K562 (cell line): ENCODE measurements at regions not wholly inside any gene's neighbourhood (a gene's known extent, or its start where the extent isn't known, plus 50 kb on each side); places are given as distances from the start of the nearest gene placed in this dataset.

ENCODE experiments used
- ATAC-seq: fragments of 200-7000 bp; cut with Tn5 transposase; 3 replicates; pipeline ENCODE4 v1.9.1; 2020; ENCODE audit warnings: moderate library complexity
- BruUV-seq: library from RNA; stranded (reverse); fragments of 400-500 nt; replicated peaks from 2 replicates; lab custom pipeline; 2021; lab: Mats Ljungman, UMichigan
- CTCF ChIA-PET: fragments of 300-600 bp; formaldehyde crosslinking; extraction: SDS; loops from one replicate; lab custom pipeline; 2021; ENCODE audit warnings: low intra/inter-chr PET ratio; lab: Yijun Ruan, JAX
- POLR2A ChIA-PET: fragments of 300-600, 350-650 bp; sonication (Branson Sonifier 250); formaldehyde crosslinking; extraction: SDS; loops from one replicate; lab custom pipeline; 2021; ENCODE audit warnings: antibody characterized with exemption, inconsistent platforms; lab: Yijun Ruan, JAX
- DNase-seq, 4 experiments: peaks; one replicate each; pipeline versions ENCODE4 v3.0.0 to v3.0.0-alpha.2; 2011 to 2018; ENCODE audit warnings: low spot score in 3 of 4, mixed read lengths in 3 of 4; ENCODE audit errors: extremely low read depth in 1 of 4
- FAIRE-seq: peaks from 2 replicates; lab custom pipeline; 2011; peaks lifted over from hg19 to GRCh38; lab: Jason Lieb, UNC
- H2AFZ ChIP-seq: 2 replicates; pipeline ENCODE4 v1.6.0; 2011; ENCODE audit warnings: low read depth, low read length, control low read depth, inconsistent platforms
- H3K27ac ChIP-seq: fragments of 200-600 bp; 3 replicates; pipeline ENCODE4 v1.8.0; 2011; ENCODE audit warnings: low read depth, mild to moderate bottlenecking, control low read depth, inconsistent platforms, low read length, moderate library complexity, mixed read lengths; ENCODE audit errors: extremely low read depth
- H3K27me3 ChIP-seq, 2 experiments: fragments of 300-600 bp in 1 of 2; 2 replicates in 1 of 2; 3 replicates in 1 of 2; pipeline versions ENCODE4 v1.6.0 to v1.8.0; 2011; ENCODE audit warnings: inconsistent platforms in 2 of 2, low read length in 2 of 2, mild to moderate bottlenecking in 1 of 2, mixed read lengths in 1 of 2, moderate library complexity in 1 of 2; ENCODE audit not compliant: control insufficient read depth in 2 of 2, insufficient read depth in 2 of 2
- H3K36me3 ChIP-seq: fragments of 300-600 bp; 3 replicates; pipeline ENCODE4 v1.8.0; 2011; ENCODE audit warnings: mild to moderate bottlenecking, low read length, inconsistent platforms; ENCODE audit not compliant: control insufficient read depth, insufficient read depth
- H3K4me1 ChIP-seq, 2 experiments: fragments of 200-600 bp in 1 of 2; replicated peaks in 1 of 2; 2 replicates in 1 of 2; 3 replicates in 1 of 2; pipeline versions ENCODE4 v1.5.1 to v1.8.0; 2011; ENCODE audit warnings: inconsistent platforms in 2 of 2, low read length in 2 of 2, mild to moderate bottlenecking in 1 of 2, mixed read lengths in 1 of 2, moderate library complexity in 1 of 2; ENCODE audit not compliant: control insufficient read depth in 2 of 2, insufficient read depth in 2 of 2
- H3K4me2 ChIP-seq: 2 replicates; pipeline ENCODE4 v1.6.1; 2011; ENCODE audit warnings: low read length, control low read depth, inconsistent platforms, mixed read lengths; ENCODE audit not compliant: insufficient read depth
- H3K4me3 ChIP-seq: fragments of 200-600 bp; sonication (generic), shearing (Covaris generic); 2 replicates; pipeline ENCODE4 v1.5.1; 2016; ENCODE audit warnings: control low read depth, inconsistent platforms
- H3K79me2 ChIP-seq: fragments of 200-600 bp; 3 replicates; pipeline ENCODE4 v1.8.0; 2011; ENCODE audit warnings: low read length, inconsistent platforms; ENCODE audit not compliant: control insufficient read depth, insufficient read depth
- H3K9ac ChIP-seq, 2 experiments: 2 replicates each; pipeline versions ENCODE4 v1.6.0 to v1.6.1; 2011; ENCODE audit warnings: low read depth in 2 of 2, low read length in 2 of 2, control low read depth in 1 of 2, inconsistent platforms in 1 of 2, mild to moderate bottlenecking in 1 of 2, mixed read lengths in 1 of 2; ENCODE audit not compliant: insufficient read depth in 1 of 2
- H3K9me1 ChIP-seq: one replicate; pipeline ENCODE4 v1.6.0; 2011; ENCODE audit warnings: inconsistent platforms, mild to moderate bottlenecking, low read length, moderate library complexity; ENCODE audit not compliant: control insufficient read depth, insufficient read depth
- H3K9me3 ChIP-seq: replicated peaks from 2 replicates; pipeline ENCODE4 v1.5.1; 2011; ENCODE audit warnings: low read depth, low read length, inconsistent platforms; ENCODE audit not compliant: control insufficient read depth, insufficient read depth
- H4K20me1 ChIP-seq: replicated peaks from 2 replicates; pipeline ENCODE4 v1.6.1; 2011; ENCODE audit warnings: low read length, inconsistent platforms, mixed read lengths; ENCODE audit not compliant: control insufficient read depth, insufficient read depth
- BCOR ChIP-seq: fragments of 450-650 bp; IDR thresholded peaks from 2 replicates; pipeline ENCODE4 v1.6.1; 2016
- BDP1 ChIP-seq: IDR thresholded peaks from 3 replicates; pipeline ENCODE4 v1.6.1; 2011; ENCODE audit not compliant: insufficient read length, insufficient read depth
- BRD9 ChIP-seq: fragments of 450-650 bp; IDR thresholded peaks from 2 replicates; pipeline ENCODE4 v1.6.1; 2018; ENCODE audit warnings: low read depth; ENCODE audit not compliant: partially characterized antibody
- CXXC5 ChIP-seq: fragments of 250-450 bp; sonication (Bioruptor Pico); IDR thresholded peaks from 2 replicates; pipeline ENCODE4 v1.8.0; 2022; ENCODE audit warnings: inconsistent platforms, mild to moderate bottlenecking, moderate library complexity
- DLX4 ChIP-seq: fragments of 250-450 bp; sonication (Bioruptor Pico); IDR thresholded peaks from 2 replicates; pipeline ENCODE4 v1.6.1; 2021; ENCODE audit warnings: mild to moderate bottlenecking
- FUS ChIP-seq: fragments of 200-400 bp; formaldehyde crosslinking; optimal IDR thresholded peaks from 2 replicates; pipeline ENCODE3; 2017; ENCODE audit warnings: low read depth, low read length
- NELFE ChIP-seq: IDR thresholded peaks from 2 replicates; pipeline ENCODE4 v1.6.1; 2011; ENCODE audit warnings: mild to moderate bottlenecking; ENCODE audit not compliant: insufficient read depth, insufficient read length
- NFE2 ChIP-seq: IDR thresholded peaks from 2 replicates; pipeline ENCODE4 v1.6.1; 2014; ENCODE audit warnings: antibody characterized with exemption, low read depth
- PHF8 ChIP-seq: fragments of 200-600 bp; sonication (generic); IDR thresholded peaks from 2 replicates; pipeline ENCODE4 v1.6.1; 2012; ENCODE audit warnings: mixed run types, mild to moderate bottlenecking, inconsistent platforms, low read length, moderate library complexity, borderline replicate concordance
- U2AF2 ChIP-seq: fragments of 200-400 bp; formaldehyde crosslinking; optimal IDR thresholded peaks from 2 replicates; pipeline ENCODE3; 2017; ENCODE audit warnings: low read depth, mild to moderate bottlenecking, low read length
- ZBTB5 ChIP-seq: fragments of 450-650 bp; IDR thresholded peaks from 2 replicates; pipeline ENCODE4 v1.6.1; 2017; ENCODE audit warnings: antibody characterized with exemption
- WGBS: fragments of 100-300 bp; shearing (Covaris generic); methylation state at CpG from one replicate; pipeline ENCODE4 v1.1.6; 2016; ENCODE audit warnings: low coverage, mixed read lengths; ENCODE audit not compliant: insufficient coverage; ENCODE audit errors: missing lambda C conversion rate; 5-methylcytosine and 5-hydroxymethylcytosine counted together
- in situ Hi-C: fragments of 300-500 bp; cut with MboI; formaldehyde crosslinking; loops from 4 replicates; pipeline ENCODE4 v1.15.0; 2018; ENCODE audit warnings: inconsistent platforms, mixed read lengths
- intact Hi-C: fragments of 100-400 bp; cut with micrococcal nuclease; formaldehyde crosslinking; loops from 2 replicates; pipeline ENCODE4 v1.14.2; 2022
- TF ChIP-seq, protein P1 (sequence below): IDR thresholded peaks from 2 replicates; pipeline ENCODE4 v1.6.1; 2011; ENCODE audit not compliant: insufficient read length; ENCODE audit errors: extremely low read depth

DNA sequence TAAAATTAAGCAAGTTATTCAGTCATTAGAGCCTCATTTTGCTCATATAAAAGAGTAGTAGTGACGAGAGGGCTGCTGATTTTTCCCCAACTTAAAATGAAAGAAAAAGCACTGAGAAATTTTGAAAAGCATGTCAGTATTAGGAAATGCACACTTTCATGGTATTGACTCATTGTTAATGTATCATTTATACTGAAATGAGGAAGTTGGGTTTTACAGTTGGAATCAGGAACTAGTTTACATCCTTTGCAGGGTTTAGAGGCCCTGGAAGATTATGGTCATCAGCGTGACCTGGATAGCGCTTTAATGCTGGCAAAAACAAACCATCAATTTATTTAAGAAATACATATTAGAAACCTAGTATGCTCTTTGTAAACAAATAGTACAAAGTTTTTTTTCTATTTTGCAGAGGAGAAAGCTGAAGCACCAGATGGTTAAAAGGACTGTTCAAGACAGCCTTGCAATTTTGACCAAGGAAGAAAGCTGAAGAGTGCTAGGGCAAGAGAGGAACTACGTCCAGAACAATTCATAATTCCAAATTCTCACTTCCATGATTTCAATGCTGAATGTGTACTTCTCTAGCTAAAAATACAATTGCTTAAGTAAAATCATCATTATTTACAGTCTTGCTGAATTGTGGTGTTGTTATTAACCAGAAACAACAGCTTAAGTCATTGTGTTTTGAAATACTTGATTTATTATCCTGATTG is 94.8 kb upstream of the SGIP1 start:
- no peak for FAIRE-seq

GRCh38 chr1:66443793-66444192 is 90.2 kb upstream of the SGIP1 start:
- FAIRE-seq: no peak
- intact Hi-C loops: loop anchor here (10.0 kb wide), 1 partner anchor 719 kb away; no protein-coding TSS in a partner anchor
- Histone ChIP-seq H3K9me1 (no peaks in the 10 kb centered on the region), H3K27me3 (no peaks in the 10 kb centered on the region), H3K4me2 (no peak overlapping the region), H3K4me3 (no peak overlapping the region), H3K27ac (no peak overlapping the region), H3K9ac (no peak overlapping the region), H4K20me1 (no peaks in the 10 kb centered on the region), H2AFZ (no peak overlapping the region), H3K9me3 (no peaks in the 10 kb centered on the region), H3K36me3 (no peaks in the 10 kb centered on the region), H3K4me1 (no peaks in the 10 kb centered on the region), H3K79me2 (no peaks in the 10 kb centered on the region)
- ChIA-PET CTCF (interaction anchor here (1.6 kb wide), 1 partner anchor 485 kb away, joined by 5 read pairs; no protein-coding TSS in a partner anchor), POLR2A (interaction anchor here (0.6 kb wide), 1 partner anchor 58 kb away, joined by 4 read pairs; no protein-coding TSS in a partner anchor)
- WGBS: 0% methylated on average over 1 of the region's 1 CpG
- no TSS peak for BruUV-seq
- no peak for ATAC-seq
- in situ Hi-C loops: loop anchor here (10.0 kb wide), 1 partner anchor 199 kb away; no protein-coding TSS in a partner anchor
- no peak for DNase-seq
- TF ChIP-seq ZBTB5 (no peak), PHF8 (no peak), CXXC5 (CRISPR knock-in tag) (no peak), NFE2 (no peak), FUS (no peak)
- TF ChIP-seq, protein P1, sequence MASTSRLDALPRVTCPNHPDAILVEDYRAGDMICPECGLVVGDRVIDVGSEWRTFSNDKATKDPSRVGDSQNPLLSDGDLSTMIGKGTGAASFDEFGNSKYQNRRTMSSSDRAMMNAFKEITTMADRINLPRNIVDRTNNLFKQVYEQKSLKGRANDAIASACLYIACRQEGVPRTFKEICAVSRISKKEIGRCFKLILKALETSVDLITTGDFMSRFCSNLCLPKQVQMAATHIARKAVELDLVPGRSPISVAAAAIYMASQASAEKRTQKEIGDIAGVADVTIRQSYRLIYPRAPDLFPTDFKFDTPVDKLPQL: no peak

More for the DNA sequence above, 94.8 kb upstream of the SGIP1 start:
- H3K4me1 ChIP-seq: no peaks in the 10 kb centered on the region
- no peak overlapping the region for H3K4me2 ChIP-seq
- ATAC-seq (no peak), DNase-seq (no peak)
- CTCF ChIA-PET: no interaction called here
- H3K79me2 ChIP-seq: no peaks in the 10 kb centered on the region
- H3K27ac ChIP-seq: no peak overlapping the region
- in situ Hi-C loops: no loop called here
- no peak overlapping the region for H2AFZ ChIP-seq
- H3K4me3 ChIP-seq: no peak overlapping the region
- H3K9me1 ChIP-seq: no peaks in the 10 kb centered on the region
- no peak for TF ChIP-seq BDP1
- TF ChIP-seq BRD9: no peak
- no peak for TF ChIP-seq NELFE
- TF ChIP-seq U2AF2: no peak
- no peak for TF ChIP-seq BCOR
- TF ChIP-seq DLX4: no peak
- no peaks in the 10 kb centered on the region for H4K20me1 ChIP-seq
- POLR2A ChIA-PET: no interaction called here
- no peaks in the 10 kb centered on the region for H3K9me3 ChIP-seq
- 3% methylated on average over 4 of the region's 4 CpGs for WGBS
- no peak overlapping the region for H3K9ac ChIP-seq
- no TSS peak for BruUV-seq
- H3K27me3 ChIP-seq: no peaks in the 10 kb centered on the region
- H3K36me3 ChIP-seq: no peaks in the 10 kb centered on the region
- intact Hi-C loops: no loop called here
